ENCODE measurements at regions not wholly inside any gene's neighbourhood (a gene's known extent, or its start where the extent isn't known, plus 50 kb on each side); places are given as distances from the start of the nearest gene placed in this dataset.

- no peak for TF ChIP-seq CTCF (IDR thresholded peaks at IDR 0.05; ENCODE audit: low read depth, low read length, poor library complexity, severe bottlenecking)
- TF ChIP-seq EZH2phosphoT487 (IDR thresholded peaks at IDR 0.05; ENCODE audit: borderline replicate concordance, low read length): no peak
These were observed 416.4 kb downstream of the TLE4 start for GRCh38 chr9:79988126-79988525.
